GM19240 (cell line): ENCODE measurements at regions not wholly inside any gene's neighbourhood (a gene's known extent, or its start where the extent isn't known, plus 50 kb on each side); places are given as distances from the start of the nearest gene placed in this dataset.
"Not testable (repeated sequence)": the region's sequence is repeated elsewhere in the genome, so short reads cannot be mapped to it uniquely, and the experiment has no call there.

ENCODE experiments used
- DNase-seq: peaks from one replicate; pipeline ENCODE4 v3.0.0; 2011; ENCODE audit warnings: low spot score; ENCODE audit not compliant: insufficient read length

DNA sequence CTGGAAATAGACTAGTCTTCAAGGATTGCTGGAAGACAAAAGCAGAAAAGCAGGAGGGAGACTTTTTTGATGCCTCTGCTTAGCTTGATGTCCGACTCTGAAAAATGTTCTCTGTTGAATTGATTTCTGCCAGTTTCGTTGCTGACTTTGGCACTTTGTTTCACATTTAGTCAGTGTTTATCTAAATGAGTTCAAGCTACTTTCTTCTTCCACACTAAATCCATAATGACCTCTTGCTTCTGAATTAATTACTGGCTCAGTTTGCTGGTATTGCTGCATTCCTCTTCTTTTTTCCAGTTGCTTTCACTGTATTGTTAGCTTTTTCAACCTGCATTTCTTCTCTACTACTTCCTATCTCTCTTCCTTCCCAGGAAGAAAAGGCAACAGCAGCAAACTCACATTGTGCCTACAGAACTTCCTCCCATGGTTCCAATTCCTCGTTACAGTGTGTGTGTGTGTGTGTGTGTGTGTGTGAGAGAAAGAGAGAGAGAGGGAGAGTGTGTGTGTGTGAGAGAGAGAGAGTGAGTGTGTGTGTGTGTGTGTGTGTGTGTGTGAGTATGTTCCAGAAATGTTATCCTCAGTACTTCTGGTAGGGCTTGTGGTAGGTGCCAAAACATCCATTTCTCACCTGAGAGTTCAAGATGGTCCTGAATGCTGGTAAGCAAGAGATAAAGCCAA lies 234.8 kb downstream of the CSNK1G3 start:
- DNase-seq: no peak

DNA sequence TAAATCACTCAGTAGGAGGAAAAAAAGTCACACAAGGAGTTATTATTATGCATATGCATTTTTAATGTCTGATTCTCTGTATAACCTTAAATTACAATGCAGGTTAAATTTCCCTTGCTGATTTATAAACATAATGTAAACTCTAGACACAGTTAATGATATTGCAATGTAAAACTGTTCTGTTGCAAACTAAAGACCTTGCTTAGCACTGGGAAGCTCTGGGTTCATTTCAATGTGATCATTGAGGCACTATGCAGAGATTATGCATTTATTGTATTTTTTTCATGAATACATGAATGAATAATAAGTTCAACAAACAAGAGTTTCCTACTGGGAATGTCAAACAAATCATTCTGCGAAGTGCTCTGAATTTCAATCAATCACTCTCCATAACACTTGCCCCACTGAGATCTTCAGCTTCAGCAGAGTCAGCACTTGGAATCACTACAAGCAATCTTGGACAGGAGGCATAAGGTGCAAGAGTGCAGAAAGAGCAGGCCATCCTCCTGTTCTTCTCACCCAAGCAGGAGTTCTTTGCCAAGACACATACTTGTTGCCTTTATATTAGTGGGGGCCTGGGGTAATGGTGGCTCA lies 232.1 kb downstream of the CSNK1G3 start:
- DNase-seq: no peak

DNA sequence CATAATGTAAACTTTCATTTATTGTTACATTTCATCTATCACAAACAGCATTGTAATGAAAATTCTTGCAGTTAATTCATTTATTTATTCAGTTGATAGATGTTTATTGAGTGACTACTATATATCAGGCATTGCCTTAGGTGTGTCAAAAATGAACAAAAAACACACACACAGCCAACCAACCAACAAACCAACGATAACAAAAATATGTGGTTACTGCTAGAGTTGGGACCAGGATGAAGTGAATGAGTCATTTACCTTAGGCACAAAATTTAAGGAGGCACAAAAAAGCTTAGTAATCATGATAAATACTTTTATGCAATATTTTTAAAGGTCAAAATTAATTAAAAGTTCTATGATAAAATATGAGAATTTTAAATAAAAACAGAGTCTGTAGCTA lies 223.4 kb downstream of the CSNK1G3 start:
- DNase-seq: no peak

DNA sequence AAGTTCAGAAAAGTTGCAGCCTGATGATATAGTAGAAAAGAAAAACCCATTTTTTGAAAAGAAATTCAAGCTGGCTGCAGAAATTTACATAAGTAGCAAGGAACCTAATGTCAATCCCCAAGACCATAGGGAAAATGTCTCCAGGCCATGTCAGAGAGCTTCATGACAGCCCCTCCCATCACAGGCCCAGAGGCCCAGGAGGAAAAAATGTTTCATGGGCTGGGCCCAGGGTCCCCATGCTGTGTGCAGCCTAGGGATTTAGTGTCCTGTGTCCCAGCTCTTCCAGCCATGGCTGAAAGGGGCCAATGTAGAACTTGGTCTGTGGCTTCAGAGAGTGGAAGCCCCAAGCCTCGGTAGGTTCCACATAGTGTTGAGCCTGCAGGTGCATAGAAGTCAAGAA lies 220.3 kb downstream of the CSNK1G3 start:
- no peak for DNase-seq

DNA sequence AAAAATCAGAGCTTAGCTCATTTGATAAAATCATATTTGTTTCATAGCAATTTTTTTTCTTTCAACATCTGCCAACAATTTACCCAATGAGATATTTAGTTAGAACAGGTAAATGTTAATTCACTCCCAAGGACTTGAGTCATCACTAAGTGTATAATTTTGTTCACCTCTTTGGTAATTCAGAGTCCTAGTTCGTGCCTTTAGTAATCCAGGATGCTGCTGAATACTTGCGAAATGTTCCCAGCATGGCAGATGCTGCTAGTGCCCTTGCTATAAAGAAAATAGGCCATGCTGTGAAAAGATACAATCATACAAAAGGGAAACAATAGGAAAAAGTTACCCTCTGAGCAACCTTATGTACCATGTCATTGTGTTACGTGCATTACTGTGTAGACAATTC lies 210.5 kb downstream of the CSNK1G3 start:
- no peak for DNase-seq

DNA sequence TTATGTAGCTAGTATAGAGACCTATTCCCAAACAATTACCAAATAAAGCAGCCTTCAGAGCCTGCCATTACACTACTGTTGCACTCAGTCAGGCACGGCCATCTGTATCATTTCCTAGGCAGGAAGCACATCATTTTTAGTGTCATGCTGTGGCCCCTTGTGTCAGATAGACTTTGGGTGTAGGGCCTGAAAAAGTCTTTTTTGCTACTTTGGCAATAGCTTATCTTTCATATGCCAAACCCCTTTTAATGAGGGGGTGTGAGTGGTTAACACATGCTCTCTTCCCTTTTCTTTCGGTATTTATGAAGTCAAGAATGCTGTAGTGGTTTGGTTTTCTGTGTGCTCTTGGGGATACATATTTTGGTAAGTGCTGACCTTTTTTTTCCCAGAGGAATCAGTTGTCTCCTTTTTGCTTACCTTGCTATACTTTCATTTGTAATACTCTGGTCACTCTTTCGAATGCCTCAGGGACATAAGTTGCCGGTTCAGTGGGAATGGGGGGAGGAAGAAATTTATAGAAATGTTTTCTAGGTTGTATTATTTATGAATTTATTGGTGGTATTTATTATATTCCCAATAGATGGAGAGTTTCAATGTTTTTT lies 209.8 kb downstream of the CSNK1G3 start:
- DNase-seq: no peak

DNA sequence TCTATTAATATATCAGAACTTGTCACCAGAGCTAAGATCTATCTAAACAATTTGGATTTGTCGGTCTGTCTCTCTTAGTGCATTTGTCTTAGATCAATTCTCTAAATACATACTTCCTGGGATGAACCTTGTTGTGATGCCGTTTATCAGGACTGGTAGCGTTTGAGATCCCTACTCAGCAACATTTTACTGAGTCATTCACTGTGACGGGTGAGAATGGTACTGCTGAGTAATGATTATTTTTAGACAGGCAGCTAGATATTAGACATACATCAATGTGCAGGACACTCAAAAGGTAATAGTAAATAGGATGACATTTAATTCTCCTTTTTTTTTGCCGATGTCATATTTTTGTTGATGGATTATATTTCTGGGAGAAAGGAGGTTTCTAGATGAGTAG lies 209.0 kb downstream of the CSNK1G3 start:
- no peak for DNase-seq

DNA sequence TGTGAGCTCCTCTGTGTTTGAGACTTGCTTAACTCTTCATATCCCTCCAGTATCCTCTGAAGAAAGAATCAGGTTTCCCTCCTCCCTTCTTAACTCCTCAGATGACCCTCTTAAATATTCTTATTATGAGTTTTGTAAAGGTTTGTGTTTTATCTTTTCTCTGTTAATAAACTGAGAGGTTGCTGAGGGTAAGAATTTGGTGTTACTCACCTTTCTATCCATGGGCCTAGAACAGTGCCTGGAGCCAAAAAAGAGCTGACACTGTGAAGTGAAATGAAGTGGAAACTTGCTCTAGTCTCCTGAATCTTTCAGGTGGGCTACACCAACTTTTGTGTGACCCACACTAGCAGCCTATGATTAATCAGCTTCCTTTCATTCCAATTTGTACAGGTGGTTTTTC lies 208.4 kb downstream of the CSNK1G3 start:
- DNase-seq: no peak

DNA sequence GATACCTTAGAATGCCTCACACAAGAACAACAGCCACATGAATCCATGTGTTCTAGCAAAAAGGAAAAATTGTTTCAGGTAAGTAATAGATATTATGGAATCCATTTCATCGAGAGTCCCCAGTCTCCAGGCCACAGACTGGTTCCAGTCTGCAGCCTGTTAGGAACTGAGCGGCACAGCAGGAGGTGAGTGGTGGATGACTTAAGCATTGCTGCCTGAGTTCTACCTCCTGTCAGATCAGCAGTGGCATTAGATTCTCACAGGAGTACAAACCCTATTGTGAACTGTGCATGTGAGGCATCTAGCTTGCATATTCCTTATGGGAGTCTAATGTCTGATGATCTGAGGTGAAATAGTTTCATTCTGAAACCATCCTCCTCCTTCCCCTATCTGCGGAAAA lies 207.0 kb downstream of the CSNK1G3 start:
- DNase-seq: no peak

DNA sequence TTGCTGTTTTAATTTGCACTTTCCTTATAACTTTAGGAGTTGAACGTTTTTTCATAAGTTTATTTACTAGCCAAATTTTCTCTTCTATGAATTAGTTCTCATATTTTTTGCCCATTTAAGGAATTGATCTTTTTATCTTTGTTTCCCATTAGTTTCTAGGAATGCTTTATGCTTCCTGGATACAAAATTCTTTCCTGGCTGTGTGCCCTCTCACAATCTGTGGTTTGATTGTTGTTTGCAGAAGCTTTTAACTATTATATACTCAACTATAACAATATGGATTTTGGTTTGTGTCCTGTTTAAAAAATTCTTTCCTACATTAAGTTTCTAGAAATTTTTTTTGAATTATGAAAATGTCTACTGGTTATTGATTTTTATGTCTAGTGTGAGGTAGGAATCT lies 206.3 kb downstream of the CSNK1G3 start:
- no peak for DNase-seq

DNA sequence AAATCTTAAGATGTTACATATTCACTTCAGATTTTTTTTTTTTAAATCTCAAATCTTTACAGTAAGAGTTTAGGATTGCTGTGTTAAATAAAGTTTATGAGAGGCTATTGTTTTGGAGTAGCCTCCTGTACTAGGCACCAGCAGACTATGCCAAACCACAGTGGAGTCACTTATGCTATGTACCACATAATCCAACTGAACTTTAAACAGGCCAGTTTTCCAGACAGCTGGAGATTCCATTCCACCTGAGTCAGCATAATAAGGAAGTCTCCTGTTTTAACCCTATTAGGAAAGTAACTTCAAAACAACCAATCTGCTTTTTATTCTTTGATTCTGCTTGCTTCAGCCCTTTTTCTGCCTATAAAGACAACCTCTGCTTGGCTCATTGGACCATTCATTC lies 205.2 kb downstream of the CSNK1G3 start:
- no peak for DNase-seq

DNA sequence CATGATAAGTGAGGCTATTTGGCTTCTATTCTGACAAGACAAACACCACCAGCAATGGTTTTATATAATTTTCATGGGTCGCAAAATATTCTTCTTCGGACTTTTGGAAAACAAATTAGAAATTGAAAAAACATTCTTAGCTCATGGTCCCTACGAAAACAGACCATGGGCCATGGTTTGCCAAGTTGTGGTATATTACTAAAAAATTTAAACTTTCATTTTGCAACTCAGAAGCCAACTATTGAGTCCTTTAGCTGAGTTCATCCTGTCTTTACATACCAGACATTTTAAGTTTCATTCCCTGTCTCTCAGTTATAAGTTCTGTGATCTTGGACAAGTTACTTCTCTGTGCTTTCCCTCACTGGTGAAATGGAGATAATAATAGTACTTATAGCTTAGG lies 198.1 kb downstream of the CSNK1G3 start:
- no peak for DNase-seq

DNA sequence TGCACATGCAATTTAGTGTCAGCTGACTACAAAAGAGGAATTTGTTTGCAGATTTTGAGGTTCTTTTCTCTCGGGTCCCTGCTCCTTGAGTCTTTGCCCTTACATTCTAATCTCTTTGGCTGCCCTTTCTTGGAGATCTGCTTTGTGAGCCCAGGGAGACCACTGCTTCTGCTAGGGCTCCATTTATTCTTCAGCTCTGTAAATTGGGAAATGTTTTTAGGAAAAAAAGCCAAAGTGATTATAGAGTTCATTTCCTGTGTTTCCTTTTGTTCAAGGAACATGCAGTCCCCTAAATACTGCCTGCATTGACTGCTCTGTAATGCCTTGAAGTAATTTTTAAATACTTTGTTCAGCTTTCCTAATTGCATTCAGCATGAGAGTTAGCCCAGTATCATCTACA lies 197.4 kb downstream of the CSNK1G3 start:
- DNase-seq: no peak

DNA sequence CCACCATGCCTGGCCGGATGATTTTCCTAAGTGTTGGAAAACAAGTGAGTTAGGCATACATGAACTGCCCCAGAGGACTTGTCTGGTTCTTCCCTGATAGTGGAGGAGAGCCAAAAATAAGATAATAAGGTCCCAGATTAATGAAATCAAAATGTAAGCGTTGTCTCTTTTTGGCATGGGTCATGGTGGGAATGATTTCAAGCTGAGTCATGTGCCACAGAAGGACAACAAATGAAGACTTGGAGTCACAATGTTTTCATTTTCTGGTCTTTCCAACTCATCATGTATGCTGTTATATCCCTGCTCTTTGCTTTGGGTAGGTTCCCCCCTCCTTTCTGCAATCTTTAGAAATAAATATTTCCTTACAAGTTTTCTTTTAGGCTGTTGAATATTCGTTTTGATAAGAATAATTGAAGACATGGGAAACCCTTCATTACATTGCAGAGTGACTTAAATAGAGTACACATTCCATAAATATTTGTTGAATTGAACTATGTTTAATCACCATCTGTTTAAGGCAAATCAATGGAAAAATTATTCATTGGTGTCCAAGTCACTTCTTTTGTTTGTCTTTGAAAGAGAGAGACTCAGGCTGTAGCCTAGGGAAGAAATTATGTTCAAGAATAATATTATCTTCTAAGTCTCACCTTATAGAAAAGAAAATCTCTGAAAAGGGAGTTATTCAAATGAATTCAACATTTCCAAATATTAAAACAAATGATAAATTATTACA lies 196.3 kb downstream of the CSNK1G3 start:
- no peak for DNase-seq

DNA sequence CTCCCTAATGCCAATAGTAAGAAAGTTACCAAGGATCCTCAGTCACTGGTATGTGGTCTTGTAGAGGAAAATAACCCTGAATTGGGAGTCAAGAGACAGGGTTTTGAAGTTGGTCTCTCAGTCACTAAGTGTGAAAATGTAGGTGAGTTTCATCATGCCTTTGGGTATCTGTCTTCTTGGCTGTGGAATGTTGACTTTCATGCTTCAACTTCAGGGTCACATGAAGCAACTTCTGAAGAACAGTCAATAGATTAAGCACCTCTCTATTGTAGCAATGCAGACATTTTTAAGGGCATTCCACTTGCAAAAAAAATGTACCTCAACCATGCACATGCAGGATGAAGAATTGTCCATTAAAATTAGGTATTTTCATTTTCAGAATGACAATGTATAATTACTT lies 194.6 kb downstream of the CSNK1G3 start:
- no peak for DNase-seq

DNA sequence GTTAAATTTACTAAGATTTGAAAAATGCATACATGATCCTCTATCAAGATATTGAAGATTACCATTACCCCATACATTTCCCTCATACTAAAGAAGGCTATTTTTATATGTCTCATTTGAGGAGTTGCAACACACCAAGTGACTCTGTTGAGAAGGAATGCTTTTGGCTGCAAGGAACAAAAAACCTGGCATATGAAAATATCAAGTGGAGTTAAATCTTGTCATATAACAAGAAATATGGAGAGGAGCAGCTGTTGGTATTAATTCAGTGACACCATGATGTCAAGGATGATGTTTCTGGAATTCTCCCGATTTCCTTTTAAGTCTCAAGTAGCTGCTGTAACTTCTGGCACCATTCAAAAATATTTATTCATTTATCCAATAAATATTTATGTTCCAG lies 193.8 kb downstream of the CSNK1G3 start:
- DNase-seq: no peak

DNA sequence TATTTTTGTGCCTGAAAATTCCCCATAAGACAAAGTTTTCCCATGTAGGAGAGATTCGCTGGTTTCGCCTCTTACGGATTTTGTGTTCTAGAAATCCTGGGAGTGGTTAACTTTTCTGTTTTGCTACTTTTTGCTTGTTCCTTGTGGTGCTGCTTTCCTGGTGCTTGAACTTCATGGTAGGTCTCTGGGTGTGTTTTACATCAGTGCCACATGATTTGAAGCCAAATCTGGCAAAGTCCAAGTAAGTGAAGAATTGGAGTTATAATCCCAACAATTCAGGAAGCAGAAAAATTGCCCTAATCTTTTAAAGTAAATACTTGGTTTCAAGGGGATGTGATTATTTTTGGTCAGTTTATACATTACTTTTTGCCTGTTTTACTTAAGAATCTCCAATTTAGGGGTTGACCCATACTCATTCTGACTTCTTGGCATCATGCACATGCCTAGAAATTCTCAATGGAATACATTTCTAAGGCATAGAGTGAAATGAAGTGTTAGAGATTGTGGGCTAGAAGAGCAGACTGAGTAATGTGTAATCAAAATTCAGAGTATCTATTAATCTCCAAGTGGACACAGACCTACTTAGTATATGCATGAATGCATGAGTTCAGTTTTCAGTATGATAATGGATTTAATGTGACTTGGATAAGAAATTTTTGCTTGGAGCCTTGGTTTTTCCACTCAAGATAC lies 189.7 kb downstream of the CSNK1G3 start:
- DNase-seq: no peak

DNA sequence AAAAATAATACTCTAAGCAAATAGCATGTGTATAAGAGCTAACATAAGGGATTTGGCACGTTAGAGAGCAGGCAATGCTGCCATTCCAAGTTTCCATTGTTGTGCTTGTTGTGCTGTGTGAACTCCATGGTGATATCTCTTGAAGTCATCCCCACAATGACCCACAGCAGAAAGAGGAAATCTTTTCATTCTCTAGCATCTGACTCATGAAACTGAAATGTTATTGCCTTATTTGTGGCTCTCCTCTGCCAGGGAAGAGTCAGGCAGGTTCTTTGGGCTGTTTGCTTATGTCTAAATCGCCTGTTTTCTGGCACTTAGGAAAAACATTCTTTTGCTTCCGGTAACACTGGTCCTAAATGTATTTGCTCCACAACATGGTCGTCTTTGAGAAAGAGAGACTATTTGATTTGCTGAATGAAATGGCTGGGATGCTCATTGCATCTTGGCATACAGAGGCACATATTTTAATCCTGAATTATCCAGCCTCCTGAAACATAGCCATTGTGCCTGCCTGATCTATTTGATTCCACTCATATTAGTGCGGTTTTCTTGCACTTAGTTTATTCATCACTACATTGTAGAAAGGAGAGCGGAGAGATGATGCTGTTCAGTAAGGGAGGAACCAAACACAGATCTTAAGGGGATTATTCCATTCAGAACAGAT lies 188.8 kb downstream of the CSNK1G3 start:
- no peak for DNase-seq

DNA sequence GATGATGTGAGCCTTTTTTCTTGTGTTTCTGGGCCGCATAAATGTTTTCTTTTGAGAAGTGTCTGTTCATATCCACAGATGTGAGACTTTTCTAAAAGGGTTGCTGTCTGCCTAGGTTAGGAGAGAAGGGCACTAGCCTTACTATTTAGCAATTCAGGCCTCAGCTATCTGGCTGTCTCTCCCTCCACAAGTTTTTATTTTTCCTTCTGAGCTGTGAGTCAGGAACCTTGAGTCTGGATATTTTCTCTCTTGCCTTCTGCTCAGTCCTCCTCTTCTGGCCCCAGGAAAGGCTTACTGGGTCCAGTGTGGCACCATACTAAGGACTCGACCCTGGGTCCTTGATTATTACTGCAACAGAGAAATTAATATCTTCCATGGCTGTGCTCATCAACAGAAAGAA lies 187.6 kb downstream of the CSNK1G3 start:
- no peak for DNase-seq

DNA sequence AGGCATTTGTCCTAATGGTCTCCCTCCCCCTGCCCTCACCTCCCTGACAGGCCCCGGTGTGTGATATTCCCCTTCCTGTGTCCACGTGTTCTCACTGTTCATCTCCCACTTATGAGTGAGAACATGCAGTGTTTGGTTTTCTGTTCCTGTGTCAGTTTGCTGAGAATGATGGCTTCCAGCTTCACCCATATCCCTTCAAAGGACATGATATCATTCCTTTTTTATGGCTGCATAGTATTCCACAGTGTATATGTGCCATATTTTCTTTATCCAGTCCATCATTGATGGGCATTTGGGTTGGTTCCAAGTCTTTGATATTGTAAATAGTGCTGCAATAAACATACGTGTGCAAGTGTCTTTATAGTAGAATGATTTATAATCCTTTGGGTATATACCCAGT lies 187.0 kb downstream of the CSNK1G3 start:
- DNase-seq: not testable (repeated sequence)

DNA sequence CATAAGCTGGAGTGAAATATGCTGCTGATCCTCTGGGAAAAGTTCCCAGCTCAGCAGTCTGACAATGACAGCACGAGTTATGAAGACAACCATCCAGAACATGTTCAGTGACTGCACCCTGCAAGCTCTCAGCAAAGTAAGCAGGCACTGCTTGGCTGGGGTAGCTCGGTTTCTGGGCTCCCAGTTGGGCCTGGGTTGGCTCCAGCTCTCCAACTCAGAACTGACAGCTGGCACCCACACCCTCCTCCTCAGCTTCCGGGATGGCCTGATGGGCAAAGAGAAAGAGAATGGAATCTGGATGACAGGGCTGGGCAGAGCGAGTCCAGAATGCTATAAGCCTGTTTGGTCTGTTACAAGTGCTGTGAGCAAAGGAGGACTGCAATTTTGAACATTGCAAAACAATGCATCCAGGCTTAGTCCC lies 185.0 kb downstream of the CSNK1G3 start:
- no peak for DNase-seq
